NB4 (cell line): ENCODE measurements at regions not wholly inside any gene's neighbourhood (a gene's known extent, or its start where the extent isn't known, plus 50 kb on each side); places are given as distances from the start of the nearest gene placed in this dataset.

Experiments used
- POLR2A ChIP-seq: IDR thresholded peaks from 2 replicates; pipeline ENCODE4 v1.6.1; 2011; ENCODE audit warnings: mild to moderate bottlenecking; ENCODE audit not compliant: insufficient read length; ENCODE audit errors: extremely low read depth
- TF ChIP-seq, protein P1 (sequence below): IDR thresholded peaks from one replicate; pipeline ENCODE4 v1.5.1; 2012; ENCODE audit warnings: low read depth, low read length
- TF ChIP-seq, protein P2 (sequence below): IDR thresholded peaks from 2 replicates; pipeline ENCODE4 v1.6.1; 2011; ENCODE audit warnings: low read depth, low read length

GRCh38 chr2:160984426-160985077 is 175.7 kb upstream of the TANK start:
- TF ChIP-seq, protein P1, sequence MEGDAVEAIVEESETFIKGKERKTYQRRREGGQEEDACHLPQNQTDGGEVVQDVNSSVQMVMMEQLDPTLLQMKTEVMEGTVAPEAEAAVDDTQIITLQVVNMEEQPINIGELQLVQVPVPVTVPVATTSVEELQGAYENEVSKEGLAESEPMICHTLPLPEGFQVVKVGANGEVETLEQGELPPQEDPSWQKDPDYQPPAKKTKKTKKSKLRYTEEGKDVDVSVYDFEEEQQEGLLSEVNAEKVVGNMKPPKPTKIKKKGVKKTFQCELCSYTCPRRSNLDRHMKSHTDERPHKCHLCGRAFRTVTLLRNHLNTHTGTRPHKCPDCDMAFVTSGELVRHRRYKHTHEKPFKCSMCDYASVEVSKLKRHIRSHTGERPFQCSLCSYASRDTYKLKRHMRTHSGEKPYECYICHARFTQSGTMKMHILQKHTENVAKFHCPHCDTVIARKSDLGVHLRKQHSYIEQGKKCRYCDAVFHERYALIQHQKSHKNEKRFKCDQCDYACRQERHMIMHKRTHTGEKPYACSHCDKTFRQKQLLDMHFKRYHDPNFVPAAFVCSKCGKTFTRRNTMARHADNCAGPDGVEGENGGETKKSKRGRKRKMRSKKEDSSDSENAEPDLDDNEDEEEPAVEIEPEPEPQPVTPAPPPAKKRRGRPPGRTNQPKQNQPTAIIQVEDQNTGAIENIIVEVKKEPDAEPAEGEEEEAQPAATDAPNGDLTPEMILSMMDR = no peak
- TF ChIP-seq POLR2A = no peak
- TF ChIP-seq, protein P2, sequence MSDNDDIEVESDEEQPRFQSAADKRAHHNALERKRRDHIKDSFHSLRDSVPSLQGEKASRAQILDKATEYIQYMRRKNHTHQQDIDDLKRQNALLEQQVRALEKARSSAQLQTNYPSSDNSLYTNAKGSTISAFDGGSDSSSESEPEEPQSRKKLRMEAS = no peak
